Activated B cell treated with CpG ODN at 0.5 μM for 24 hours (primary cell): ENCODE measurements at regions not wholly inside any gene's neighbourhood (a gene's known extent, or its start where the extent isn't known, plus 50 kb on each side); places are given as distances from the start of the nearest gene placed in this dataset.

ENCODE experiments used
- ATAC-seq: fragments of 200-7000 bp; cut with Tn5 transposase; one replicate; pipeline ENCODE4 v1.10.0; 2021; ENCODE audit warnings: low read depth, mild to moderate bottlenecking, moderate library complexity
- CTCF ChIA-PET: fragments of 350-600 bp; sonication (Branson Sonifier 250); formaldehyde crosslinking; loops from one replicate; lab custom pipeline; 2021; ENCODE audit warnings: antibody characterized with exemption; lab: Charles Lee
- POLR2A ChIA-PET: fragments of 350-600 bp; sonication (Branson Sonifier 250); formaldehyde crosslinking; loops from one replicate; lab custom pipeline; 2021; ENCODE audit warnings: antibody characterized with exemption; lab: Charles Lee
- DNase-seq: peaks from one replicate; pipeline ENCODE4 v3.0.0; 2022
- H3K27ac Mint-ChIP-seq: one replicate; pipeline ENCODE4 v1.8.0; 2020; ENCODE audit warnings: mixed read lengths
- H3K27me3 Mint-ChIP-seq: one replicate; pipeline ENCODE4 v1.8.0; 2021; ENCODE audit warnings: mixed read lengths
- H3K36me3 Mint-ChIP-seq: one replicate; pipeline ENCODE4 v1.8.0; 2021; ENCODE audit warnings: low read depth, mixed read lengths
- H3K4me1 Mint-ChIP-seq: one replicate; pipeline ENCODE4 v1.8.0; 2021; ENCODE audit warnings: mixed read lengths
- H3K4me3 Mint-ChIP-seq: one replicate; pipeline ENCODE4 v1.8.0; 2020; ENCODE audit warnings: mild to moderate bottlenecking, mixed read lengths
- H3K9me3 Mint-ChIP-seq: one replicate; pipeline ENCODE4 v1.8.0; 2020; ENCODE audit warnings: mixed read lengths
- intact Hi-C: fragments of 100-400 bp; cut with micrococcal nuclease; formaldehyde crosslinking; loops from one replicate; pipeline ENCODE4 v1.15.1; 2024
- TF ChIP-seq, protein P1 (sequence below): fragments of 200-600 bp; IDR thresholded peaks from one replicate; pipeline ENCODE4 v1.8.0; 2022; ENCODE audit warnings: antibody characterized with exemption, mild to moderate bottlenecking

- no peak overlapping the region for H3K27ac Mint-ChIP-seq
- peaks cover 2% of the 10 kb centered on the region for H3K9me3 Mint-ChIP-seq
- H3K4me1 Mint-ChIP-seq, result no peaks in the 10 kb centered on the region
- intact Hi-C loops, result no loop called here
- ATAC-seq (no peak), DNase-seq (no peak)
- ChIA-PET POLR2A (no interaction called here), CTCF (no interaction called here)
- peaks cover 12% of the 10 kb centered on the region for H3K27me3 Mint-ChIP-seq
- TF ChIP-seq, protein P1, sequence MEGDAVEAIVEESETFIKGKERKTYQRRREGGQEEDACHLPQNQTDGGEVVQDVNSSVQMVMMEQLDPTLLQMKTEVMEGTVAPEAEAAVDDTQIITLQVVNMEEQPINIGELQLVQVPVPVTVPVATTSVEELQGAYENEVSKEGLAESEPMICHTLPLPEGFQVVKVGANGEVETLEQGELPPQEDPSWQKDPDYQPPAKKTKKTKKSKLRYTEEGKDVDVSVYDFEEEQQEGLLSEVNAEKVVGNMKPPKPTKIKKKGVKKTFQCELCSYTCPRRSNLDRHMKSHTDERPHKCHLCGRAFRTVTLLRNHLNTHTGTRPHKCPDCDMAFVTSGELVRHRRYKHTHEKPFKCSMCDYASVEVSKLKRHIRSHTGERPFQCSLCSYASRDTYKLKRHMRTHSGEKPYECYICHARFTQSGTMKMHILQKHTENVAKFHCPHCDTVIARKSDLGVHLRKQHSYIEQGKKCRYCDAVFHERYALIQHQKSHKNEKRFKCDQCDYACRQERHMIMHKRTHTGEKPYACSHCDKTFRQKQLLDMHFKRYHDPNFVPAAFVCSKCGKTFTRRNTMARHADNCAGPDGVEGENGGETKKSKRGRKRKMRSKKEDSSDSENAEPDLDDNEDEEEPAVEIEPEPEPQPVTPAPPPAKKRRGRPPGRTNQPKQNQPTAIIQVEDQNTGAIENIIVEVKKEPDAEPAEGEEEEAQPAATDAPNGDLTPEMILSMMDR, result no peak
- H3K36me3 Mint-ChIP-seq, result no peaks in the 10 kb centered on the region
- no peak overlapping the region for H3K4me3 Mint-ChIP-seq
Observed at GRCh38 chr22:48980409-48980808, 847.3 kb downstream of the BRD1 start.

- Mint-ChIP-seq H3K4me3 (no peak overlapping the region), H3K9me3 (peaks cover 2% of the 10 kb centered on the region), H3K4me1 (no peaks in the 10 kb centered on the region), H3K36me3 (no peaks in the 10 kb centered on the region), H3K27ac (no peak overlapping the region), H3K27me3 (peaks cover 12% of the 10 kb centered on the region)
- no peak for DNase-seq
- POLR2A ChIA-PET, result no interaction called here
- no peak for ATAC-seq
- intact Hi-C loops, result no loop called here
- CTCF ChIA-PET, result no interaction called here
- TF ChIP-seq, protein P1, result no peak
Observed at GRCh38 chr22:48979482-48979881, 848.2 kb downstream of the BRD1 start.

DNA sequence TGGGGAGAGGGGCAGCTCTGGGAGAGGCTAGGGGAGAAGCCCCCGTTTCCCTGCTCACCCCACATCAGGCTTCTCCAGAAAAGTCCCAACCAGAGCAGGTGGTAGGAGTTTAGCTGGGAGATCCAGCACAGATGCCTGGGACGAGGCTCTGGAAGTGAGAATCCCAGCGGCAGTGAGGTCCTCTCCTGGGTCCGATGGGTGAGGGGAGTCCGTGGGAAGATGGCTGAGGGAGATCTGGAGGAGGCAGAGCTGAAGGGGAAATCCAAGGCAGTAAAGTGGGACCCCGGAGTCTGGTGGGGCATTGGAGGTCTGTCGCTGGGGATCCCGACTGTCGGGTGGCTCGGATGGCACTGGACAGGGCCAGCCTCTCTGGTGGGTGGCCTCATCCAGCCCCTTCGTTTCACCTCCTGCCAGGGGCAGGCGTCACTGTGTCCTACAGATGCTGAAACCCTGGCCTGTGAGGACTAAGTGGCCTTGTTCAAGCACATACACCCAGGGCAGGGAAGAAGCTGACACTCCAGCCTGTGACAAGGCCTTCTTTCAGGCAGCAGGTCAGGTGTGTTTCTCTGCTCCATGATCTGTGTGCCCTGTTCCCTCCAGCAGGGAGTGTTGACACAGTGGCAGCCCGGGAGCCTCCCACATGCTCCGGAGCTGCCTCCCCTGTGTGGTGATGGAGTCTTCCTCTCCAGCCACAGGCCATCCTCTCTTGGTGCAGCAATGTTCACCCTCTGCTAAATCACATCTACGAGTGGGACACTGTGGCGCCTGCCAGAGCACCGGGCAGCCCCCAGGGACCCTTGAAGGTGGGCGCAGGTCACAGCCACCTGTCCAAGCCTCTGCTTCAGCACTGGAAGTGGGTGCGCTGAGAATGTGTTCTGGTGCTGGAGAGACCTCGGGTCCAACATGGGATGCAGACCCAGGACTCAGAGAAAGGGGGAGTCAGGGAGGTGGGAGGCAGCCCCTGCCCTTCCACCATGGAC, 850.8 kb downstream of the BRD1 start:
- Mint-ChIP-seq H3K4me1 (no peaks in the 10 kb centered on the region), H3K27me3 (peaks cover 11% of the 10 kb centered on the region), H3K27ac (no peak overlapping the region), H3K4me3 (no peak overlapping the region), H3K36me3 (no peaks in the 10 kb centered on the region), H3K9me3 (peaks cover 2% of the 10 kb centered on the region)
- intact Hi-C loops, result no loop called here
- ChIA-PET POLR2A (no interaction called here), CTCF (no interaction called here)
- DNase-seq, result no peak
- TF ChIP-seq, protein P1, result no peak
- ATAC-seq, result no peak

DNA sequence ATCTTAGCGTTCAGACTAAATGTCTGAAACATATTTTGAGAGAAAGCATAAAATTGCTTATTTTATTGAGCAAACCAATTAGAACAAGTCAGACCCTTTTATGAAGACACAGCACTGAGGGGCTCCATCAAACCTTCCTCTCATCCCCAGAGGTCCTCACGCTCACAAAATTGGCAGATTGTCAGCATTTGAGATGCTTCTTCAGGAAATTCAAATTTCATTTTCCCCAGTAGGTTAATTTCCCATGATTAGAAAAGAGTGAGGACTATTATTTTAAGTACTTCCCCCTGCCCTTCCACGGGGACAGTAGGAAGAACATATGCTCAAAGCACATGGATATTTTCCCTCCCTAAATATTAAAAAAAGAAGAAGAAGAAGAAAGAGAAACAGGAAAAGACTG, 851.8 kb downstream of the BRD1 start:
- intact Hi-C loops, result no loop called here
- no peak overlapping the region for H3K27ac Mint-ChIP-seq
- H3K27me3 Mint-ChIP-seq, result peaks cover 18% of the 10 kb centered on the region
- TF ChIP-seq, protein P1, result no peak
- H3K4me3 Mint-ChIP-seq, result no peak overlapping the region
- ATAC-seq (no peak), DNase-seq (no peak)
- H3K9me3 Mint-ChIP-seq, result peaks cover 2% of the 10 kb centered on the region
- no peaks in the 10 kb centered on the region for H3K4me1 Mint-ChIP-seq
- ChIA-PET POLR2A (no interaction called here), CTCF (no interaction called here)
- H3K36me3 Mint-ChIP-seq, result no peaks in the 10 kb centered on the region

GRCh38 chr22:48975316-48975741, 852.3 kb downstream of the BRD1 start:
- no peak for DNase-seq
- no peak for ATAC-seq
- TF ChIP-seq, protein P1, result no peak
- no peak overlapping the region for H3K4me3 Mint-ChIP-seq
- H3K9me3 Mint-ChIP-seq, result peaks cover 2% of the 10 kb centered on the region
- H3K27me3 Mint-ChIP-seq, result peaks cover 18% of the 10 kb centered on the region
- H3K4me1 Mint-ChIP-seq, result no peaks in the 10 kb centered on the region
- no peak overlapping the region for H3K27ac Mint-ChIP-seq
- no peaks in the 10 kb centered on the region for H3K36me3 Mint-ChIP-seq
- POLR2A ChIA-PET, result no interaction called here
- CTCF ChIA-PET, result no interaction called here
- intact Hi-C loops, result no loop called here
